Suppressor macrophage (primary cell): ENCODE measurements at regions not wholly inside any gene's neighbourhood (a gene's known extent, or its start where the extent isn't known, plus 50 kb on each side); places are given as distances from the start of the nearest gene placed in this dataset.

ENCODE experiments used
- DNase-seq, 4 experiments: peaks; one replicate each; pipeline ENCODE4 v3.0.0-alpha.2; 2020 to 2022

DNA sequence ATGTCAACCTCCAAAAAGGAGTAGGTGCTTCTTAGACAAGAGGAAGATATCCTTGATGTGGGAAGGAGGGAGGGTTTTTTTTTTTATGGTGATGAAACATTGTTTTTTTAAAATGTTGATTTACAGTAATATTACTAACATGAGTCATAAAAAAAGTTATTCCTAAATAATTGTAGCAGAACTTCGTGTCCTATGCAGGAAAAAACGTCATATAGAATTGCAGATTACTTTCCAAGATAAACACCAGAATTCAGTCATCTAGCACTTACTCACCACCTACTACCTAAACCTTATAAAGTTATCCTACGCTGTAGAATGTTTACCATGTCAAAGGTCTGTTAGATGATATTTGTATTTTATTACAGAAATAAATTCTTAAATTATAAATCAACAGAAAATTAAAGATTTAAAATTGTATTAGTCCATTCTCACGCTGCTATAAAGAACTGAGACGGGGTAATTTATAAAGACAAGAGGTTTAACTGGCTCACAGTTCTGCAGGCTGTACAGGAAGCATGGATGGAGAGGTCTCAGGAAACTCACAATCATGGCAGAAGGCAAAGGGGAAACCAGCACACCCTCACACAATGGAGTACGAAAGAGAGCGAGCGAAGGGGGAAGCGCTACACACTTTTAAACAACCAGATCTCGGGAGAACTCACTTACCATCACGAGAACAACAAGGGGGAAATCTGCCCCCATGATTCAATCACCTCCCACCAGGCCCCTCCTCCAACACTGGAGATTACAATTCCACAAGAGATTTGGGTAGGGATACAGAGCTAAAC is 105.2 kb upstream of the NEBL start:
- DNase-seq, result no peak

DNA sequence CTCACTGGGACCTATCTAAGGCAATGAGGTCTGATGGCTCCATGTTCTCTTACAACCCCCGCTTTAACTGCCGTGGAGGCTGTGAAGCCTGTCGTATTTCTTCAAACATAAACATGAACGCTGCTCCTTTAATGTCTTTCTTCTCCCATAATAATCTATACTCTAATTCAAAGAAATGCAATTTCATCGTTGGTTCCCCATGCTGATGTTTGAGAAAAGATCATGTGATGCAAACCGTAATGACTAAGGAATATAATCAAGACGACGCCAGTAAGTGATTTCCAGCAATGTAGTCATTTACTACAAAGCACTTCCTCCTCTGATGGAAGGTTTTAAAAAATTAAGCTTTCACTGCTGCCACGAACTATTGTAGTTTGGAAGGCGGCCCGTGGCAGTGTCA is 102.6 kb upstream of the NEBL start:
- DNase-seq, result peak in 1 of 4 experiments; percentile 1

DNA sequence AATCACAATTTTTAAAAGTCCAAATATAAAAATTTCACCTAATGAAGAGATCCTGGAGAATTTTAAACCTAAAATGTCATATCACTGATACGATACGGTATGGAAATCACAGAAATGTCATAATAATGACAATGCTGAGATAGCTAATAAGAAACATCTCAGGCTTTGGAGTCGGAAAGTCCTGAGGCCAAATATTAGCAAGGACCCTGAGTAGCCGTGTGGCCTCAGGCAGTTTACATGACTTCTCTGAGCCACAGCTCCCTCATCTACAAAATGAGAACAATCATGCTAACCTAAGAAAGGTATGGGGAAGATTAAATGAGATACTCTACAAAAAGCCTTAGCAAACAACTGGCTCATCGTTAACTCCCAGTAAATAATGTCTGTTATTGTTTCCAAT is 100.9 kb upstream of the NEBL start:
- DNase-seq, result no peak

DNA sequence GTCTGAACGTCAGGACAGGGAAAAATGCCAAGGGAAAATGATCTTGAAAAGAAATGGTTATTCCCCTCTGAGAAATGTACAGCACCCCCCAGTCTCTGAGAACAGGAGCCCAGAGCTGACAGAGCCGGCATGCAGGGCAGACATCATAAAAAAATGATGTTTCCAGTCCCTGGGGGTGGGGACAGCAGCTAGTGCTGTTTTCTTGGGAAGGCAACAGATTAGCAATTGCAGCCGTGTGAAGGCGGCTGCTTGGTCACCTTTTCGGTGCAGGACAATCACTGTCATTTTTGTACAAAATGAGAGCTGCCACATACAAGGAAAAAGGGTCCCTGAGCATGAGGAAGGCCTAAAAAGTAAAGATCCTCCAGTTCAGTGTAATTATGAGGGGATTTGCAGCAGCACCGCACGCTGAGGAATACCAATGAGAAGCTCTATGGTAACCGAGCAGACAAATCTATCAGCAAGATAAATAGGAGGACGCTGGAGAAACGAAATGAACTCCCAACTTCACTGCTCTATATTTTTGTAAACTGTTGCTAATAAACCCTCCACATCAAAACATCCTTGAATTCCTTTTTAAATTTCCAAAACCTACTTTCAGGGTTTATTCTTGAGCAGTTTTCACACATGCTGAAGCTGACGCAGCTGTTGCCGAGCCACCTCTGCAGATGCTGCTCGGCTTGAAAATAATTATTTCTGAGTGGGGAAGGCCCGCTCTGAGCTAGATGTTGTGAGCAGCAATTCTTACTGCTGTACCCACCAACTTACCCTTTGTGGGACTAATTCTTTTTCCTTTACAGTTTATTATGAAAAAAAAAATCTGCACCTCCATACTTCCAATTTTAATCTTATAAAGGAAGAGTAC is 98.2 kb upstream of the NEBL start:
- no peak for DNase-seq

DNA sequence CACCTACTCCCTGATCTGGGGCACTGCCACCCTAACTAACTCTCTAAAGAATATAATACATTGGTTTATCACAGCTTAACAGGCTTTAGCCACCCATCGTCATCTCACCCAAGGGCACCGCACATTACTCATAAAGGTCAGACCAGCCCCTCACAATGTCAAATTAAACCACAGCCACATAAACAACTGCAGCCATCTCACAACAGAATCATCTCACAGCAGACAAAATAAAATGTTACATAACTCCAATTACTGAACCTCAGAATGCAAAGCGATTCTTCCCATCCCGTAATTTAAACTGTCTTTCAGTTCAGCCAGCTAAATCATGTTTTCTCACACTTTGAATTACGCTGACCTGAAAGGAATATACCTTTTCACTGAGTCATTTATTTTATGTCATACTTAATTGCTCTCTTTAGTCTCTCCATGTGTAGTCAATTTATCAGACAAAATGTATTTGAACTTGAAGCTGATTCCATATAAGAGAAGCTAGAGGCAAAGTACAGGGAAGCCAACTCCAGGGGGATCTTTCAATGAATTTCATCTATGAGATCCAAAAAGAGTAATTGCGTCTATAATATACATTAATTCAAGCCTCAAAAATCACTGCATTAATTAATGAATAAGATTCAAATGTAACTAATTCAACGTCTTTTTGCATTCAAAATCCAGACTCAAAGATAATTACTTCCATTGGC is 96.9 kb upstream of the NEBL start:
- DNase-seq, result no peak

DNA sequence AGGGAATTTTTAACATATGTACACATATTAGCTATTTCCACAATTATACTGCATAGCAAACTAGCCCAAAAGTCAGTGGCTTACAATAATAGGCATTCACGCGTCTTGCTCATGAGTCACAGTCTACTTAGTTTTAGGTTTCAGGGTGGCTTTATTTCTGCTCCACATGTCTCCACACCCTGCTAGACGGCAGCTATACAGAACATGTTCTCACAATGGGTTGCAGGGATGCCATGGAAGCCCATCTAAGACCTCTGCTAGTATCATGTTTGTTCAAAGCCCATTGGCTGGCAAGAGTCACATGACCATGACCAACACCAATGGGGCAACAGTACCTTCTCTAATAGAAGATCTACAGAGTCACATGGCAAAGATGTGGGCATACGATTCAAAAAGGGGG is 96.3 kb upstream of the NEBL start:
- no peak for DNase-seq

DNA sequence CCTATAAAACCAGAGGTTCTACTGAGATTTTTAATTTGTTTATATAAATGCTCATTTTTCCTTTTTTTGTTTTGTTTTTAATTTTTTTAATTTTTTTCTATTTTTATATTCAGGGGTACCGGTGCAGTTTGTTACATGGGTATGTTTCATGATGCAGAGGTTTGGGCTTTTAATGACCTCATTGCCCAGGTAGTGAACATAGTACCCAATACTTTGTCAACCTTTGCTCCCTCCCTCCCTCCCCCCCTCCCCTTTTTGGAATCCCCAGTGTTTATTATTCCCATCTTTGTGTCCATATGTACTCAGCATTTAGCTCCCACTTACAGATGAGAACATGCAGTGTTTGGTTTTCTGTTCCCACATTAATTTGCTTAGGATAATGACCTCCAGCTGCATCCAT is 94.4 kb upstream of the NEBL start:
- DNase-seq, result no peak

DNA sequence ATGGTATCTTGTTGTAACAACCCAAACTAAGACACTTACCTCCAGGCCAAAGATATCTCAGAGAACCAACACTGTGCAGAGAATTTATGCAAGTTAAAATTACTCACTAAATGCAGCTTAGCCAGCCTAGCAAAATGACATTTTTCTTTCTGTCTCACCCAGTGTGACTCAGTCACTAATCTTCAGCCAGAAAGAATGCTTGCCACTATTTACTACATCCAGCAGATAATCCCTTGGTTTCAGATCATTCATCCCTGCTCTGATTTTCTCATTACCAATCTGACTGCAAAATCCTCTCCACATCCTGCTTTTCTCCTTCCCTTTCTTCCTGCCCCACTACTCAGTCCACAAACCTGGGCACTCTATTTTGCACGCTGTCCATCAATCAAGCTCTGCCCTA is 93.5 kb upstream of the NEBL start:
- DNase-seq, result no peak

DNA sequence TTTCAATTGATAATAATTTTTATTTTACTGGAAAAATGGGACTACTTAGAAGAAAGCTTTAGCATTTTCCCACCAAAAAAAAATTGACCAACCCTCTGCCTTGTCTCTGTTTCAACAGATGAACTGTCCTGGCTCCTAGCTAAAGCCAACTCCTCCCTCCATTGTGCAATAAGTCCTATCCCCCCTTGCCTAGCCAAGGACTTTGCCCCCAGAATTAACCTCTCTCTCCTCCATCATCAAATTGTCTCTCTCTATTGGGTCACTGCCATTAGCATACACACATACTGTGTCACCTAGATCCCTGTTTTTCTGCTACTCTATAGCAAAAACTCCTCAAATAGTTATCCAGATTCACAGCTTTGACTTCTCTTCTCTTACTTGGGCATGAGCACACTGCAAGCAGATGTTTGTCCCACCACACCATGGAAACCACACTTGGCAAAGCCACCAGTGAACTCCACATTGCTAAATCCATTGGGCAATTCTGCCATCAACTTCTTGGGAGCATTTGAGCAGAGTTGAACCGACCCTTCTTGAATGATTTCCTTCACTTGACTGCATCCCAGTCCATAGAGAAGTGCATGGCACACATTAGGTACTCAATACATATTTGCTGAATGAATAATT is 91.4 kb upstream of the NEBL start:
- no peak for DNase-seq

DNA sequence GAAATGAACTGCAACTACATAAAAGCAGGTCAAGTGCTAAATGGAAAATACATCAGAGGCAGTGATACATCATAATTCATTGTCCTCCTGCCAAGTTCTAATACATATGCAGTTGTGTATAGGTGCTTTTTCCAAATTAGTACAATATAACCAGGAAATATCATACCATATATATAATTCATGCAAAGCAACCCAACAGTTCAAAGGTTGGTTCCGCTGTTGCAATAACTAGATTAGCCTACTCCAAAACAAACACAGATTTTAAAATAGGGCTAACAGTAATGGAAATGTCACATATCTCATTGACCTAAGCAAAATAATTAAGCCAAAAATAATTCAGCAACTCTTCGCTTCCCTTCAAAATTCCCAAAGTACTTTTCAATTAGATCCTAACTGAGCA is 88.9 kb upstream of the NEBL start:
- no peak for DNase-seq

DNA sequence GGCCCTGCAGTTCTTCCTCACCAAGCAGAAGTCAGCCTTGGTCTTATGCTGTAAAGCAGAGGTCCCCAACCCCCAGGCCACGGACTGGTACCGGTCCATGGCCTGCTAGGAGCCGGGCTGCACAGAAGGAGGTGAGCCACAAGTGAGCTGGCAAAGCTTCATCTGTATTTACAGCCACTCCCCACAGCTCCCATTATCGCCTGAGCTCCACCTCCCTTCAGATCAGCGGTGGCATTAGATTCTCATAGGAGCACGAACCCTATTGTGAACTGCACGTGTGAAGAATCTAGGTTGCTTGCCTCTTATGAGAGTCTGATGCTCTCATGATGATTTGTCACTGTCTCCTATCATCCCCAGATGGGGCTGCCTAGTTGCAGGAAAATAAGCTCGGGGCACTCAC is 87.6 kb upstream of the NEBL start:
- DNase-seq, result no peak

DNA sequence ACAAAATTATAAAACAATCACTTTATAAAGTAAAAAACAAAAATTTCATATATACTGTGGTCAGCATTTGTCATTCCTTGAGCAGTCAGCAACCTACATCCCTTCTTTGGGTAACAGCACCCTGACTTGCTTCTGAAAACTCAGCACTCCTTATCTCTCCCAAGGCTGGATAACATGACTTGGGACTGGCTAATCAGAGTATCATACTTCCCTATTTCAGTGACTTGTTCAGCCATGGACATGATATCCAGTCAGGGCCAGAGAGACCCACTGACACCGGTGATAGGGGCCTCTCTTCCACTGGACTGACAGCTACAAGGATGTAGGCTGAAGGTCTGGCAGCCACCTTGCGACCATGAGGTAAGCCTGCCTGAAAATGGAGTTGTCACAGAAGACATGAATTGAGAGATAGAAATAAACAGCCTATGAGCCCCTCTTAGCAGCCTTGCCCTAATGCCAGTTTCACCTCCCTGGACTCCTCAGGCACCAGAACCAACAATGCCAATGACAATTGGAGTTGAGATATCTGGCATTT is 84.4 kb upstream of the NEBL start:
- no peak for DNase-seq

DNA sequence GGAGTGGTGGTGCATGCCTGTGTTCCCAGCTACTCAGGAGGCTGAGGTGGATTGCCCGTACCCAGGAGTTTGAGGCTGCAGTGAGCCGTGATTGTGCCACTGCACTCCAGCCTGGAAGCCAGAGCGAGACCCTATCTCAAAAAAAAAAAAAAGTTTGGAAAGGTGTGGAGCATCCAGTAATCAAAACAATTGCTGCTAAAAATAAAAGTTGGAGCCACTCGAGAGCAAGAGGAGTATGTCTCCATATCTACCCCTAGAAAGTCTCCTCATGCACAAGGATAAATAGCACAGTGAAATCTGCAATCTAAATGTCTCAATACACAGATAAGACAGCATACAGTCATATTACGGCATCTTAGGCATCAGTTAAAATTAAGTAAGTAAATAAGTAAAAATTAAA is 81.5 kb upstream of the NEBL start:
- DNase-seq, result no peak

DNA sequence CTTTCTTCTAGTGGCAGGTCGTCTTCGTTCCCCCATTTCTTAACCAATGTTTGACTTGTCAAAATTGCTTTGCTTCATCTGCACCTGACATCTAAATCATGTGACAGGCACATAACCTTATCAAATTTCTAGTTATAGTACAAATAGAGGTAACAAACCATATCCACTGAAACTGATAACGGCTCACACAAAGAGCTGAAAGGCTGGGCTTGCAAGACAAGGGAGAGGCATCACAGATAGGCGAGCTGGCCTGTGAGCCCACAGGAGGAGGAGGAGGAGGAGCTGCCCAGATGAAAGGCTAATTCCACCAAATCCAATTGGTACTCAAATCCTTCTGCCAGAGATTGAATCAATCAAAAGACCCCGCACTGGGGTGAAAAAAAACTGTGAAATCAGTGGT is 80.2 kb upstream of the NEBL start:
- DNase-seq, result no peak

DNA sequence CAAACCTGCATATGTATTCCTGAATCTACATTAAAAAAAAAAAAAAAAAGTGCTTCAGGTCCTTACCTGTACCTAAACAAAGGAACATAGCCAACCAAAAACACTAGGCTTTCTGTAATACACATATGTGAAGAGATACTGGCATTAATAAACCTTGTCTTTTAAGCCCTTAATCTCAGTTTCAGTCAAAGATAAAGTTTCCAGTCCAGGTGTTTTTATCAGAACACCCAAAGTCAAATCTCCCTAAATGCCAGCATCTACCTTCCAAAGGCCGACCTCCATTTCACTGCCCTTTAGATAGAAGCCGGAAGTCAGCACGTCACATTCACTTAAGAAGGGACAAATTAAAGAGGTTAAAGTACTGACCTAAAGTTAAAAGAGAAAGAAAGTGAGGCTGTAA is 79.8 kb upstream of the NEBL start:
- DNase-seq, result no peak

DNA sequence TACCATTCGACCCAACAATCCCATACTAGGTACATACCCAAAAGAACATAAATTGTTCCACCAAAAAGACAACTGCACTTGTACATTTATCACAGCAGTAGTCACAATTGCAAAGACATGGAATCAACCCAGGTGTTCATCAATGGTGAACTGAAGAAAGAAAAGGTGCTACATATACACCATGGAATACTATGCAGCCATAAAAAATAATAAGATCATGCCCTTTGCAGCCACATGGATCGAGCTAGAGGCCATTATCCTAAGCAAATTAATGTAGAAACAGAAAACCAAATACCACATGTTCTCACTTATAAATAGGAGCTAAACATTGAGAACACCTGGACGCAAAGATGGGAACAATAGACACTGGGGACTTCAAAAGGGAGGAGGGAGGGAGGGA is 79.3 kb upstream of the NEBL start:
- no peak for DNase-seq

DNA sequence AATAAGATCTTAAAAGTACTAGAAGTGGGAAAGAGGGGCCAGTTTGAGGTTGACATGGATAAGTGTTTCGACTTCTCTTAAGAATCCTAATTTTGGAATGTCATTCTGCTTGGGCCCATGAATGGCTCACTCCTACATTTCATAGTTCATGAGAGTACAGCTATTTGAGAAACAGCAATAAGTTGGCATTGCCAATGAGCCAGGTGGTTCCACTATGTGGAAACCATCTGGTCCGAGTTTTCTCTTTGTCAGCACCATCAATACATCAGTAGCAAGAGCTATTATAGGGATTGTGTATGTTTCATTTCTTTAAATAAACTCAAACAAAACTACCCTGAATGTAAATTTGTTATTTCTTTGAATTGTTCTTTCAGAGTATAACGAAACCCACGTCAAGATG is 78.1 kb upstream of the NEBL start:
- DNase-seq, result no peak

DNA sequence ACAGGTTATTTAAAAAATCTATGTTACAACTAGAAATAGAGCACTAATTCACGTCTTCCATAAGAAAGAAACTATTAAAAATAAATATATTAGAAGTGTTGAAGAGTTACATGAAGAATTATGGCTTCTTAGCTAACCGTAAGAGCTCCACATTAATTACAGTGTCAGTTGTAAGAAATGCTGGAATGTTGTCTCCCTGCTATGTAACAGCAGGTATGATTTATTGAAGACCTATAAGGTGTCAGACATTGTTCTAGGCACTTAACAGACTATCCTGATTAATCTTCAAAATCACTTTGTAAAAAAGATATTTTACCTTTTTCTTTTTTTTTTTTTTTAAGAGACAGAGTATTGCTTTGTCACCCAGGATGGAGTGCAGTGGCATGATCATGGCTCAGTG is 75.8 kb upstream of the NEBL start:
- no peak for DNase-seq

DNA sequence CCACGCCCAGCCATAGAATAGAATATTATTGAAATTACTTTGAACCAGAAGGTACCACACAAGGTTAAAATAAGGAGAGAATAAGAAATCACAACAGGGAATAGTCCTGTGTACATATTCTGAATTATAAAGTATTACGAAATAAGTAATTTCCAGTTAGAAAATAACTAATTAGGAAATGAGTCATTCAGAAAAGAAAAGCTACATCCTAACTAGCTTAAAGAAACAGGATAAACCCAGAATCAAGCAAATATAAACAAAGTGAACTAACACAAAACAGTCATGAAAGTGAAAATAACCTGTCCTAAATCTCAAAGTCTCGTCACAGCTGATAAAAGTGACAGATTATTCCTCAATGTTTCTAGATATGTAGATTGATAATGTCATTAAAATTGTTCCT is 74.8 kb upstream of the NEBL start:
- no peak for DNase-seq

DNA sequence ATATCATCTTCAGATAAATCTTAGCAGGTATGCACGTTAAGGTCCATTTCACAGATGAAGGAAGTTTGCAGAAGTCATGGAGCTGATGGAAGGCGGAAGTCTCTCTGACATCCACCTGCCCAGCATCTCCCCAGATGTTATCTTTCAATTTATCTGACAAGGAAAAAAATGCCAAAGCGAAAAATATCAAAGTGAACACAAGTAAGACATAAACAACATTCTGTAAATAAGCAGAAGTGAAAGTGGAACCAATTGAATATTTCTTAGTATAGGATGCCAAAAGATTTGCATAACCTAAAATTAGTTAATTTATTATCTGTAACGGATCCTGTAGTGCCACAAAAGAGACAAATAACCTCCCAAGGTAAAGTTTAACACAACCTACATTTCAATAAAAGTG is 73.6 kb upstream of the NEBL start:
- no peak for DNase-seq

DNA sequence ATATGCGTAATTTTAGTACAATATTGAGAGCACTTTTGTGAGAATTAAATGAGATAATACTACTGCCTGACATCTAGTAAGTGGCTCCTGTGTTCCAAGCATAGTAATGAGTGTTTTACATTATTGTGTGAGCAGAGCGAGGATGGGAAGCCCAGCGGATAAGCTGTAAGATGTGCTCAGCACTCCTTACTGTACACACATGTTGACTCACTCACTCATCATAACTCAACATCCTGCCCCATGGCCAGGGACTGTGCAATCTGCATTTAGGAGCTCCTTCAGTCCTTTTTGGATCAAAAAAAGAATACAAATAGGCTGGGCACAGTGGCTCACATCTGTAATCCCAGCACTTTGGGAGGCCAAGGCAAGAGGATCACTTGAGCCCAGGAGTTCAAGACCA is 72.9 kb upstream of the NEBL start:
- DNase-seq, result no peak

DNA sequence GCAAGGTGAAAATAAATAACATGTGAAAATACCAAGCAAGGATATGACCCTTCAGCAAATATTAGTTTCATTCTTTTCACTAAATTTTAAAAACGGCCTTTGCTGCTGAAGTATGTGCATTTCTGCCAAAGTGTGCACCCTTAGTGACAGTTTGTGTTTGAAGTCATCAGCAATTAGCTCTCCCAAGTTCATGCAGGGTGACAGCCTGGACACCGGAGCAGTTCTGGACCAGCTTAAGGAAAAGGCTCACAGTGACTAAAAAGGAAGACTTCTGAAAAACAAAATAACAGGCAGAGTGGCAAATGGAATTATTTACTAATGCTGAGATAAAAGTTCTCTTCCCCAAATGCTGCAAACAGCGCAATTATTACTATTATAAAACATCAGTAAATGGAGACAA is 69.3 kb upstream of the NEBL start:
- DNase-seq, result no peak
